ENCODE measurements at regions not wholly inside any gene's neighbourhood (a gene's known extent, or its start where the extent isn't known, plus 50 kb on each side); places are given as distances from the start of the nearest gene placed in this dataset.

- Histone ChIP-seq H3K4me3 (no peak overlapping the region), H3K27ac (no peak overlapping the region)
- DNase-seq (ENCODE audit: low spot score): no peak
- TF ChIP-seq, protein P1, sequence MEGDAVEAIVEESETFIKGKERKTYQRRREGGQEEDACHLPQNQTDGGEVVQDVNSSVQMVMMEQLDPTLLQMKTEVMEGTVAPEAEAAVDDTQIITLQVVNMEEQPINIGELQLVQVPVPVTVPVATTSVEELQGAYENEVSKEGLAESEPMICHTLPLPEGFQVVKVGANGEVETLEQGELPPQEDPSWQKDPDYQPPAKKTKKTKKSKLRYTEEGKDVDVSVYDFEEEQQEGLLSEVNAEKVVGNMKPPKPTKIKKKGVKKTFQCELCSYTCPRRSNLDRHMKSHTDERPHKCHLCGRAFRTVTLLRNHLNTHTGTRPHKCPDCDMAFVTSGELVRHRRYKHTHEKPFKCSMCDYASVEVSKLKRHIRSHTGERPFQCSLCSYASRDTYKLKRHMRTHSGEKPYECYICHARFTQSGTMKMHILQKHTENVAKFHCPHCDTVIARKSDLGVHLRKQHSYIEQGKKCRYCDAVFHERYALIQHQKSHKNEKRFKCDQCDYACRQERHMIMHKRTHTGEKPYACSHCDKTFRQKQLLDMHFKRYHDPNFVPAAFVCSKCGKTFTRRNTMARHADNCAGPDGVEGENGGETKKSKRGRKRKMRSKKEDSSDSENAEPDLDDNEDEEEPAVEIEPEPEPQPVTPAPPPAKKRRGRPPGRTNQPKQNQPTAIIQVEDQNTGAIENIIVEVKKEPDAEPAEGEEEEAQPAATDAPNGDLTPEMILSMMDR (IDR thresholded peaks at IDR 0.05): no peak
These were observed 104.6 kb upstream of the SLC14A2 start for GRCh38 chr18:45510656-45511055.

DNA sequence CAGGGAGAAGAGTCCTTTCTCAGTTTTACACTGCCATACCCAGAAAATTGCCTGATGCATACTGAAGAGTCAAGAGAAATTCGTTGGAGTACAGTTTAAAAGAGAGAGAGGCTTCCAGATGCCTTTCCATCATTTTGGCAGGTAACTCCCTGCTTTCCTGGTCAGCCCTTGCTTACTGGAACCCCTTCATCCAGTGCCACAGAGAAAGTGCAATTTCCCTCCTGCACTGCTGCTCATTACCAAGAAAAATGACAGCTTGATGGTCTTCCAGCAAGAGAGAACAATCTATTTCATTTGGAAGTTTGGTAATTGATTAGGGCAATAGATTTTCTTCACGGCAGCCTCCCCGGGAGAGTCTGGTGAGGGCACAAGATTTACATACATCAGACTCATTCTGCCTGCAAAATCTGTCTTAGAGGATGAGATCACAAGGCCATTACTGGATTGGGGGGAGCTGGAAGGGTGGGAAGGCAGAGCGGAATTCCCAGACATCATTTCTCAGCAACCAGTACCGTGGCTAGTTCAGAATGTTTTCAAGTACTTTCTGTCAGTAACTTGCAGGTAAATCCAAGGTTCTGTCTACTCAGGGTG lies 102.8 kb upstream of the SLC14A2 start:
- TF ChIP-seq, protein P1 (IDR thresholded peaks at IDR 0.05): no peak
- no peak for DNase-seq (ENCODE audit: low spot score)

GRCh38 chr18:45517181-45517741 lies 98.0 kb upstream of the SLC14A2 start:
- Histone ChIP-seq H3K27ac (peak overlapping the region; percentile 68 to 86), H3K4me3 (no peak overlapping the region)
- TF ChIP-seq, protein P1 (IDR thresholded peaks at IDR 0.05): no peak
- peak; percentile 90 for DNase-seq (ENCODE audit: low spot score)

More for the DNA sequence above, 102.8 kb upstream of the SLC14A2 start:
- Histone ChIP-seq H3K4me3 (no peak overlapping the region), H3K27ac (no peak overlapping the region)

DNA sequence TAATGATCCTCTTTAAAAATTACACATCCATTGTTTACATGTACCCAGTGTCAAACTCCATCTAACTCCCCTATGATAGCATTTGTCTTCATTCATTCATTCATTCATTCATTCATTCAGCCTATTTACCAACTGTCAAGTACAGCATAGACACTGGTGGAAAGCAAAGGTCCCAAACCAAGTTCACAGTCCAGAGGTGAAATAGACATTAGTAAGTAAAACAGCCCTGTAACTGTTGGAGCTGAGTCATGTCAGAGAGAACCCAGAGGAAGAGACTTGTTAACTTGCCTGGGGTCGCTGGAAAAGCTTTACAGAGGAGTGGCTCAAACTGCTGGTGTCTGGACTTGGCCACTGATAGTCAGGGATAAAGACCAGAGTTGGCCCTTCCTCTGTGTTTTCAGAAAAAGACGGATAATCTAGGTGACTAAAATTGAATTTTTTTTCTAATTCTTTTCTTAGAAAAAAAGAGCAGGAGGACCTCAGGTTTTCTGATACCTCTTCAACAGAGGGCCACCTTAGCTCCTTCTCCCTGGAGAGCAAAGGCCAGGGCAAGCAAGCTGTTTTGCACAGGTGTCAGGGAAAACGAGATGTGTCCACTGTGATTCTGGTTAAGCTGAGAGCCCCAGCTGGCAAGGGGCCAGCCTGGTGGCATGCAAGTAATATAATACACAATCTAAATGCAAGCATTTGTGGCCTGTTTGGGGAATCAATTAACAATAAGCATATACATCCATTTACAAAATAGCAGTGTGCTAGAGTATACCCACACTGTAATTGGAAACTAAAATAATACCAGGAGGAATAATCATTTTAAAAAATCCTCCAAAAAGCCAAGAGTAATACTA lies 96.7 kb upstream of the SLC14A2 start:
- peak overlapping the region; percentile 68 to 86 for H3K27ac ChIP-seq
- TF ChIP-seq, protein P1 (IDR thresholded peaks at IDR 0.05): no peak

GRCh38 chr18:45519411-45520280 lies 95.6 kb upstream of the SLC14A2 start:
- Histone ChIP-seq H3K4me3 (no peak overlapping the region), H3K27ac (peak overlapping the region; percentile 0 to 86)
- no peak for DNase-seq (ENCODE audit: low spot score)
- TF ChIP-seq, protein P1 (IDR thresholded peaks at IDR 0.05): no peak

More for the DNA sequence above, 96.7 kb upstream of the SLC14A2 start:
- no peak overlapping the region for H3K4me3 ChIP-seq
- DNase-seq (ENCODE audit: low spot score): no peak

DNA sequence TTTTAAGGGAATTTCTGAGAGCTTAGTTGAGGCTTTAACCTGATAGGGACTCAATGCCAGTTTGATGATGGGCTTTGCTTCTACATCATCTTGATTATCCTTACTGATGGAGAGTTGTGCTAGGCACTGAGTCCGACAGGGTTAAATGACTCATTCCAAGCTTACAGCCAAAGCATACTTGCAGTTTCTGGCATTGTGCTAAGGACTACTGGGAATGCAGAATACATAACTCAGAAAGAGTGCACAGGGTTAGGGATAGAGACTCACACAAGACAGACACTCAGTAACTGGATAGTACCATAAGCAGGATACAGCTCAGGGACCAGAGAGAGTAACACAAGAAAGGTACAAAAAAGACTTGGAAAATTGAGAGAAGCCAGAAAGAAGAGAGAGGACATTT lies 94.1 kb upstream of the SLC14A2 start:
- TF ChIP-seq, protein P1 (IDR thresholded peaks at IDR 0.05): no peak
- Histone ChIP-seq H3K27ac (peak overlapping the region; percentile 73 to 86), H3K4me3 (no peak overlapping the region)
- no peak for DNase-seq (ENCODE audit: low spot score)
